H9 (cell line): ENCODE measurements at regions not wholly inside any gene's neighbourhood (a gene's known extent, or its start where the extent isn't known, plus 50 kb on each side); places are given as distances from the start of the nearest gene placed in this dataset.

ENCODE experiments used
- DNase-seq: peaks from one replicate; pipeline ENCODE4 v3.0.0-alpha.2; 2017
- H2AFZ ChIP-seq: one replicate; pipeline ENCODE4 v1.6.1; 2013; ENCODE audit warnings: mild to moderate bottlenecking, low read length, control low read depth, moderate library complexity
- H2AK5ac ChIP-seq: 2 replicates; pipeline ENCODE4 v1.6.1; 2013; ENCODE audit warnings: low read length, control low read depth, mixed read lengths; ENCODE audit not compliant: insufficient read length
- H2BK120ac ChIP-seq: one replicate; pipeline ENCODE4 v1.6.1; 2013; ENCODE audit warnings: low read depth, mild to moderate bottlenecking, low read length, control low read depth, inconsistent platforms; ENCODE audit not compliant: poor library complexity, severe bottlenecking
- H2BK12ac ChIP-seq: 2 replicates; pipeline ENCODE4 v1.6.1; 2013; ENCODE audit warnings: low read length, control low read depth, mixed read lengths, low read depth; ENCODE audit not compliant: insufficient read length
- H2BK15ac ChIP-seq: 2 replicates; pipeline ENCODE4 v1.6.1; 2013; ENCODE audit warnings: low read depth, low read length, control low read depth
- H2BK20ac ChIP-seq: one replicate; pipeline ENCODE4 v1.6.1; 2013; ENCODE audit warnings: low read depth, mild to moderate bottlenecking, low read length, control low read depth, inconsistent platforms; ENCODE audit not compliant: poor library complexity, severe bottlenecking
- H2BK5ac ChIP-seq: 2 replicates; pipeline ENCODE4 v1.6.1; 2013; ENCODE audit warnings: low read length, control low read depth, mixed read lengths; ENCODE audit not compliant: insufficient read length
- H3K14ac ChIP-seq: 2 replicates; pipeline ENCODE4 v1.6.1; 2013; ENCODE audit warnings: low read length, control low read depth; ENCODE audit not compliant: insufficient read depth
- H3K18ac ChIP-seq: 2 replicates; pipeline ENCODE4 v1.6.1; 2013; ENCODE audit warnings: low read depth, mild to moderate bottlenecking, mixed read lengths, low read length, control low read depth; ENCODE audit not compliant: insufficient read length
- H3K23ac ChIP-seq: 2 replicates; pipeline ENCODE4 v1.6.1; 2013; ENCODE audit warnings: low read length, control low read depth, mixed read lengths, low read depth; ENCODE audit not compliant: insufficient read length
- H3K23me2 ChIP-seq: 2 replicates; pipeline ENCODE4 v1.6.1; 2013; ENCODE audit warnings: low read depth, mild to moderate bottlenecking, mixed read lengths, low read length, control low read depth; ENCODE audit not compliant: insufficient read length, poor library complexity, severe bottlenecking
- H3K27ac ChIP-seq: 2 replicates; pipeline ENCODE4 v1.5.1; 2013; ENCODE audit warnings: low read length, control low read depth, mixed read lengths, low read depth; ENCODE audit not compliant: insufficient read length
- H3K27me3 ChIP-seq: 2 replicates; pipeline ENCODE4 v1.6.1; 2013; ENCODE audit warnings: low read length, control low read depth, inconsistent platforms; ENCODE audit not compliant: insufficient read depth
- H3K4ac ChIP-seq: 2 replicates; pipeline ENCODE4 v1.6.1; 2013; ENCODE audit warnings: low read depth, mild to moderate bottlenecking, control low read depth, inconsistent platforms, low read length, moderate library complexity
- H3K4me1 ChIP-seq: 2 replicates; pipeline ENCODE4 v1.6.1; 2013; ENCODE audit warnings: low read length, control low read depth, inconsistent platforms; ENCODE audit not compliant: insufficient read depth
- H3K4me2 ChIP-seq: 2 replicates; pipeline ENCODE4 v1.6.1; 2013; ENCODE audit warnings: low read length, control low read depth, mixed read lengths; ENCODE audit not compliant: insufficient read length, insufficient read depth
- H3K56ac ChIP-seq: 2 replicates; pipeline ENCODE4 v1.6.1; 2013; ENCODE audit warnings: low read depth, mild to moderate bottlenecking, mixed read lengths, low read length, control low read depth; ENCODE audit not compliant: insufficient read length
- H3K79me1 ChIP-seq: 2 replicates; pipeline ENCODE4 v1.6.1; 2013; ENCODE audit warnings: low read depth, mild to moderate bottlenecking, moderate library complexity, low read length, control low read depth, inconsistent platforms; ENCODE audit not compliant: insufficient read depth, poor library complexity, severe bottlenecking
- H3K79me2 ChIP-seq: 2 replicates; pipeline ENCODE4 v1.6.1; 2013; ENCODE audit warnings: low read length, control low read depth, inconsistent platforms; ENCODE audit not compliant: insufficient read depth
- H3K9ac ChIP-seq: 2 replicates; pipeline ENCODE4 v1.6.1; 2013; ENCODE audit warnings: low read length, control low read depth, mixed read lengths; ENCODE audit not compliant: insufficient read length; ENCODE audit errors: extremely low read depth
- H3K9me3 ChIP-seq: one replicate; pipeline ENCODE4 v1.6.1; 2013; ENCODE audit warnings: low read depth, low read length, inconsistent platforms; ENCODE audit not compliant: control insufficient read depth
- H3T11ph ChIP-seq: one replicate; pipeline ENCODE4 v1.6.1; 2013; ENCODE audit warnings: mild to moderate bottlenecking, low read length, control low read depth, inconsistent platforms
- H4K20me1 ChIP-seq: one replicate; pipeline ENCODE4 v1.6.1; 2013; ENCODE audit not compliant: control insufficient read depth, insufficient read length, insufficient read depth
- H4K5ac ChIP-seq: 2 replicates; pipeline ENCODE4 v1.6.1; 2013; ENCODE audit warnings: low read depth, mild to moderate bottlenecking, mixed read lengths, low read length, control low read depth; ENCODE audit not compliant: insufficient read length
- H4K8ac ChIP-seq: replicated peaks from 2 replicates; pipeline ENCODE4 v1.6.1; 2013; ENCODE audit warnings: low read length, control low read depth, mixed read lengths, low read depth; ENCODE audit not compliant: insufficient read length
- H4K91ac ChIP-seq: 2 replicates; pipeline ENCODE4 v1.6.1; 2013; ENCODE audit warnings: low read depth, mild to moderate bottlenecking, moderate library complexity, mixed read lengths, low read length, control low read depth; ENCODE audit not compliant: insufficient read length
- H3K27ac Mint-ChIP-seq, 3 experiments: 2 replicates in 2 of 3; 3 replicates in 1 of 3; pipeline ENCODE4 v1.8.0; 2020 to 2021; ENCODE audit warnings: mixed read lengths in 3 of 3, mild to moderate bottlenecking in 1 of 3, moderate library complexity in 1 of 3
- H3K27me3 Mint-ChIP-seq: 2 replicates; pipeline ENCODE4 v1.8.0; 2021; ENCODE audit warnings: low read depth, mild to moderate bottlenecking, moderate library complexity, mixed read lengths
- H3K36me3 Mint-ChIP-seq, 3 experiments: 2 replicates in 2 of 3; 3 replicates in 1 of 3; pipeline ENCODE4 v1.8.0; 2020 to 2021; ENCODE audit warnings: low read depth in 3 of 3, mixed read lengths in 3 of 3; ENCODE audit not compliant: insufficient read depth in 1 of 3
- H3K4me1 Mint-ChIP-seq, 2 experiments: 2 replicates each; pipeline ENCODE4 v1.8.0; 2020; ENCODE audit warnings: mixed read lengths in 2 of 2
- H3K4me3 Mint-ChIP-seq, 2 experiments: 2 replicates in 1 of 2; 3 replicates in 1 of 2; pipeline ENCODE4 v1.8.0; 2020 to 2021; ENCODE audit warnings: mild to moderate bottlenecking in 2 of 2, mixed read lengths in 2 of 2, moderate library complexity in 1 of 2
- H3K9me3 Mint-ChIP-seq, 2 experiments: 2 replicates in 1 of 2; 3 replicates in 1 of 2; pipeline ENCODE4 v1.8.0; 2020; ENCODE audit warnings: mild to moderate bottlenecking in 2 of 2, mixed read lengths in 2 of 2, moderate library complexity in 1 of 2
- WGBS: extraction: QIAGEN DNeasy Blood & Tissue Kit; methylation state at CpG from one replicate; pipeline ENCODE4 v1.1.7; 2013; ENCODE audit warnings: missing lambda C conversion rate, low lambda C conversion rate, mixed read lengths; ENCODE audit not compliant: insufficient read length; ENCODE audit errors: extremely low coverage; 5-methylcytosine and 5-hydroxymethylcytosine counted together
- TF ChIP-seq, protein P1 (sequence below): fragments of 200-600 bp; sonication (generic); conservative IDR thresholded peaks from 3 replicates; pipeline ENCODE4 v1.8.0; 2021; ENCODE audit warnings: antibody characterized with exemption, mild to moderate bottlenecking

- Histone ChIP-seq H2BK12ac (no peak overlapping the region), H3T11ph (no peak overlapping the region), H3K9me3 (no peaks in the 10 kb centered on the region), H3K4me2 (no peak overlapping the region), H3K4me1 (no peaks in the 10 kb centered on the region), H3K56ac (no peak overlapping the region), H3K14ac (no peak overlapping the region), H3K23me2 (no peaks in the 10 kb centered on the region), H3K27ac (no peak overlapping the region), H2BK120ac (no peak overlapping the region), H2BK15ac (no peak overlapping the region), H4K8ac (no peak overlapping the region), H3K4ac (no peak overlapping the region), H4K5ac (no peak overlapping the region), H3K9ac (no peak overlapping the region), H3K18ac (no peak overlapping the region), H3K23ac (no peak overlapping the region), H3K79me1 (no peaks in the 10 kb centered on the region), H4K91ac (no peak overlapping the region), H2BK20ac (no peak overlapping the region), H2AK5ac (no peak overlapping the region), H3K27me3 (no peaks in the 10 kb centered on the region), H4K20me1 (no peaks in the 10 kb centered on the region), H2AFZ (no peak overlapping the region), H3K79me2 (no peaks in the 10 kb centered on the region; the same call in 1 of the 2 replicates), H2BK5ac (no peak overlapping the region)
- no peak overlapping the region for H3K4me3 Mint-ChIP-seq
- WGBS = no CpG with 5 or more reads among the region's 5 CpGs
- H3K4me1 Mint-ChIP-seq = peaks cover 14 to 18% of the 10 kb centered on the region in 2 experiments
- no peaks in the 10 kb centered on the region for H3K27me3 Mint-ChIP-seq
- DNase-seq = no peak
- TF ChIP-seq, protein P1, sequence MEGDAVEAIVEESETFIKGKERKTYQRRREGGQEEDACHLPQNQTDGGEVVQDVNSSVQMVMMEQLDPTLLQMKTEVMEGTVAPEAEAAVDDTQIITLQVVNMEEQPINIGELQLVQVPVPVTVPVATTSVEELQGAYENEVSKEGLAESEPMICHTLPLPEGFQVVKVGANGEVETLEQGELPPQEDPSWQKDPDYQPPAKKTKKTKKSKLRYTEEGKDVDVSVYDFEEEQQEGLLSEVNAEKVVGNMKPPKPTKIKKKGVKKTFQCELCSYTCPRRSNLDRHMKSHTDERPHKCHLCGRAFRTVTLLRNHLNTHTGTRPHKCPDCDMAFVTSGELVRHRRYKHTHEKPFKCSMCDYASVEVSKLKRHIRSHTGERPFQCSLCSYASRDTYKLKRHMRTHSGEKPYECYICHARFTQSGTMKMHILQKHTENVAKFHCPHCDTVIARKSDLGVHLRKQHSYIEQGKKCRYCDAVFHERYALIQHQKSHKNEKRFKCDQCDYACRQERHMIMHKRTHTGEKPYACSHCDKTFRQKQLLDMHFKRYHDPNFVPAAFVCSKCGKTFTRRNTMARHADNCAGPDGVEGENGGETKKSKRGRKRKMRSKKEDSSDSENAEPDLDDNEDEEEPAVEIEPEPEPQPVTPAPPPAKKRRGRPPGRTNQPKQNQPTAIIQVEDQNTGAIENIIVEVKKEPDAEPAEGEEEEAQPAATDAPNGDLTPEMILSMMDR = no peak
- H3K9me3 Mint-ChIP-seq = no peaks in the 10 kb centered on the region; a peak in 2 of 5 replicates
- no peaks in the 10 kb centered on the region for H3K36me3 Mint-ChIP-seq
- 0 out of 7 replicates have a peak overlapping the region, but pooled peaks of 1 of the 3 experiments have one; percentile 31 for H3K27ac Mint-ChIP-seq
These were observed 711.2 kb upstream of the SOX11 start for GRCh38 chr2:4980995-4981394.
